IMR-90 (cell line): ENCODE measurements at regions not wholly inside any gene's neighbourhood (a gene's known extent, or its start where the extent isn't known, plus 50 kb on each side); places are given as distances from the start of the nearest gene placed in this dataset.

ENCODE experiments used
- ATAC-seq: fragments of 200-7000 bp; cut with Tn5 transposase; 2 replicates; pipeline ENCODE4 v1.9.1; 2020; ENCODE audit warnings: low read depth, mild to moderate bottlenecking, moderate library complexity
- BruUV-seq: library from RNA; stranded (reverse); fragments of 400-500 nt; replicated peaks from 2 replicates; lab custom pipeline; 2021; lab: Mats Ljungman, UMichigan
- CTCF ChIA-PET: fragments of 300-600 bp; formaldehyde crosslinking; extraction: SDS; loops from one replicate; lab custom pipeline; 2021; ENCODE audit warnings: antibody characterized with exemption; lab: Yijun Ruan, JAX
- POLR2A ChIA-PET: fragments of 300-600 bp; sonication (Branson Sonifier 250); formaldehyde crosslinking; loops from one replicate; lab custom pipeline; 2022; ENCODE audit warnings: antibody characterized with exemption; ENCODE audit not compliant: unreplicated experiment; lab: Charles Lee
- DNase-seq: peaks from one replicate; pipeline ENCODE4 v3.0.0; 2013
- H2AFZ ChIP-seq: replicated peaks from 2 replicates; pipeline ENCODE3; 2013; ENCODE audit warnings: low read length, mild to moderate bottlenecking; ENCODE audit not compliant: poor library complexity
- H2AK5ac ChIP-seq: 2 replicates; pipeline ENCODE4 v1.6.1; 2013; ENCODE audit warnings: low read depth, low read length, inconsistent platforms
- H2AK9ac ChIP-seq: replicated peaks from 2 replicates; pipeline ENCODE3; 2013; ENCODE audit warnings: mild to moderate bottlenecking, low read depth, low read length, moderate library complexity; ENCODE audit not compliant: poor library complexity
- H2BK120ac ChIP-seq: 2 replicates; pipeline ENCODE4 v1.6.1; 2013; ENCODE audit warnings: low read depth, low read length, inconsistent platforms
- H2BK15ac ChIP-seq: 3 replicates; pipeline ENCODE4 v1.6.1; 2013; ENCODE audit warnings: low read depth, low read length, inconsistent platforms
- H2BK20ac ChIP-seq: 2 replicates; pipeline ENCODE4 v1.6.1; 2013; ENCODE audit warnings: low read depth, mild to moderate bottlenecking, inconsistent platforms, low read length, moderate library complexity
- H2BK5ac ChIP-seq: 2 replicates; pipeline ENCODE4 v1.6.1; 2013; ENCODE audit warnings: mild to moderate bottlenecking, low read depth, low read length, inconsistent platforms; ENCODE audit not compliant: poor library complexity, severe bottlenecking
- H3K14ac ChIP-seq: replicated peaks from 2 replicates; pipeline ENCODE4 v1.6.1; 2013; ENCODE audit warnings: low read depth, low read length, inconsistent platforms
- H3K18ac ChIP-seq: 2 replicates; pipeline ENCODE4 v1.6.1; 2013; ENCODE audit warnings: low read depth, low read length, control low read depth
- H3K23ac ChIP-seq: 2 replicates; pipeline ENCODE4 v1.6.1; 2013; ENCODE audit warnings: low read depth, low read length, inconsistent platforms
- H3K27ac ChIP-seq: 2 replicates; pipeline ENCODE4 v1.5.1; 2013; ENCODE audit warnings: mild to moderate bottlenecking, control low read depth, low read length; ENCODE audit not compliant: insufficient read depth
- H3K27me3 ChIP-seq: 2 replicates; pipeline ENCODE4 v1.6.1; 2013; ENCODE audit warnings: low read length; ENCODE audit not compliant: control insufficient read depth, insufficient read depth
- H3K36me3 ChIP-seq: 2 replicates; pipeline ENCODE4 v1.6.1; 2013; ENCODE audit warnings: low read length, mixed read lengths; ENCODE audit not compliant: control insufficient read depth, insufficient read depth
- H3K4ac ChIP-seq: 2 replicates; pipeline ENCODE4 v1.6.1; 2013; ENCODE audit warnings: low read depth, low read length, inconsistent platforms
- H3K4me1 ChIP-seq: 2 replicates; pipeline ENCODE4 v1.6.1; 2013; ENCODE audit warnings: low read length, mixed read lengths; ENCODE audit not compliant: control insufficient read depth, insufficient read depth
- H3K4me2 ChIP-seq: 2 replicates; pipeline ENCODE4 v1.6.1; 2013; ENCODE audit warnings: low read depth, mild to moderate bottlenecking, control low read depth, low read length, moderate library complexity
- H3K4me3 ChIP-seq: 2 replicates; pipeline ENCODE4 v1.5.1; 2013; ENCODE audit warnings: low read depth, mild to moderate bottlenecking, control low read depth, low read length, moderate library complexity; ENCODE audit not compliant: insufficient read depth
- H3K56ac ChIP-seq: 2 replicates; pipeline ENCODE4 v1.6.1; 2013; ENCODE audit warnings: low read length, inconsistent platforms; ENCODE audit not compliant: insufficient read depth; ENCODE audit errors: extremely low read depth
- H3K79me1 ChIP-seq, 2 experiments: 2 replicates each; pipeline ENCODE4 v1.6.1; 2013; ENCODE audit warnings: low read length in 2 of 2, inconsistent platforms in 1 of 2, low read depth in 1 of 2
- H3K9ac ChIP-seq: 2 replicates; pipeline ENCODE4 v1.6.1; 2013; ENCODE audit warnings: low read depth, low read length, control low read depth
- H3K9me1 ChIP-seq: 2 replicates; pipeline ENCODE4 v1.6.1; 2013; ENCODE audit warnings: low read length, inconsistent platforms; ENCODE audit not compliant: insufficient read depth
- H3K9me3 ChIP-seq: 2 replicates; pipeline ENCODE4 v1.6.1; 2013; ENCODE audit warnings: low read length; ENCODE audit not compliant: control insufficient read depth, insufficient read depth
- H4K20me1 ChIP-seq: 2 replicates; pipeline ENCODE4 v1.6.1; 2013; ENCODE audit warnings: low read length, inconsistent platforms; ENCODE audit not compliant: insufficient read depth
- H4K5ac ChIP-seq: 2 replicates; pipeline ENCODE4 v1.6.1; 2013; ENCODE audit warnings: mild to moderate bottlenecking, low read depth, low read length, control low read depth
- H4K8ac ChIP-seq, 2 experiments: 2 replicates each; pipeline ENCODE4 v1.6.1; 2013; ENCODE audit warnings: low read depth in 2 of 2, low read length in 2 of 2, control low read depth in 1 of 2, inconsistent platforms in 1 of 2
- H4K91ac ChIP-seq: 2 replicates; pipeline ENCODE4 v1.6.1; 2013; ENCODE audit warnings: low read depth, low read length, inconsistent platforms; ENCODE audit not compliant: insufficient read depth
- BHLHE40 ChIP-seq: fragments of 150-350 bp; IDR thresholded peaks from 2 replicates; pipeline ENCODE4 v1.6.1; 2016; ENCODE audit warnings: mild to moderate bottlenecking, low read depth, low read length
- CEBPB ChIP-seq: IDR thresholded peaks from 2 replicates; pipeline ENCODE4 v1.6.1; 2012; ENCODE audit warnings: low read depth, low read length, improper control_type of control experiment
- POLR2A ChIP-seq: IDR thresholded peaks from 2 replicates; pipeline ENCODE4 v1.6.1; 2012; ENCODE audit warnings: mild to moderate bottlenecking, low read depth, low read length
- WGBS, 2 experiments: methylation state at CpG; one replicate each; pipeline versions ENCODE4 v1.1.5 to v1.1.7; 2013; ENCODE audit warnings: missing lambda C conversion rate in 2 of 2; ENCODE audit not compliant: insufficient read length in 1 of 2; ENCODE audit errors: extremely low coverage in 2 of 2; 5-methylcytosine and 5-hydroxymethylcytosine counted together
- dilution Hi-C: fragments of 300-500 bp; cut with HindIII; formaldehyde crosslinking; loops from one replicate; pipeline ENCODE4 v1.14.3; 2018; ENCODE audit warnings: low sequenced_read_pairs; ENCODE audit not compliant: unreplicated experiment
- in situ Hi-C: fragments of 300-500 bp; cut with MboI; formaldehyde crosslinking; loops from 3 replicates; pipeline ENCODE4 v1.14.3; 2019; ENCODE audit warnings: low sequenced_read_pairs, inconsistent platforms, mixed read lengths
- intact Hi-C: fragments of 100-400 bp; cut with micrococcal nuclease; formaldehyde crosslinking; loops from 2 replicates; pipeline ENCODE4 v1.10.0; 2022

DNA sequence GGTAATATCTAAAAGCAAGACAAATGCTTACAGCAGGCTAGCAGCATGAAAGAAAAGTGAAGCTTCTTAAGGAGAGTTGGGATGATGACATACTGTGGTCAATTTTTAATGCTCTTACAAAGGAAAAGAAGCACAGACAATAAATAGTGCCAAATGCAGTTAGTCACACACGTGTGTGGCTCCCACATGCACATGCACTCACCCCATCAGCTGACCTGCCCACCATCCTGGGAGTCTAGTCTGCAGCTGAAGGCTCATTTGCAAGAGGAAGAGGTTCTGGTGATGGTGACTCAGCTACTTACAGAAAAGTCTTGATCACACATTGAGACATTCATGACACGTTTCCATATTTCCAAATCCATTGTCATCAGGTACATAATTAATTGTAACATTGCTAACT, 129.3 kb downstream of the MRPL36 start:
- no peak overlapping the region for H2BK120ac ChIP-seq
- no peaks in the 10 kb centered on the region for H3K36me3 ChIP-seq
- intact Hi-C loops = no loop called here
- no peak for ATAC-seq
- no peak overlapping the region for H2BK20ac ChIP-seq
- 0 out of 2 replicates have a peak, but pooled peaks cover 4% of the 10 kb centered on the region for H3K9me1 ChIP-seq
- H2BK15ac ChIP-seq = no peak overlapping the region
- H3K4ac ChIP-seq = no peak overlapping the region
- H3K9me3 ChIP-seq = peaks cover 1% of the 10 kb centered on the region; the same call in 1 of the 2 replicates
- CTCF ChIA-PET = no interaction called here
- H2AK5ac ChIP-seq = no peak overlapping the region
- H3K79me1 ChIP-seq = no peaks in the 10 kb centered on the region
- no peak overlapping the region for H3K18ac ChIP-seq
- H4K20me1 ChIP-seq = no peaks in the 10 kb centered on the region
- H3K9ac ChIP-seq = no peak overlapping the region
- no TSS peak for BruUV-seq
- DNase-seq = peak; percentile 4
- H3K27me3 ChIP-seq = peaks cover 58% of the 10 kb centered on the region
- no peak overlapping the region for H4K5ac ChIP-seq
- no peak overlapping the region for H4K91ac ChIP-seq
- H3K4me3 ChIP-seq = no peak overlapping the region
- H2AK9ac ChIP-seq = no peak overlapping the region
- POLR2A ChIA-PET = no interaction called here
- no peak overlapping the region for H3K23ac ChIP-seq
- TF ChIP-seq CEBPB = no peak
- TF ChIP-seq BHLHE40 = 0 out of 2 replicates have a peak, but pooled peaks have one; percentile 12
- TF ChIP-seq POLR2A = no peak
- no peak overlapping the region for H2AFZ ChIP-seq
- H3K27ac ChIP-seq = no peak overlapping the region
- H3K56ac ChIP-seq = no peak overlapping the region
- WGBS, 2 experiments = no CpG with 5 or more reads among the region's 2 CpGs
- H4K8ac ChIP-seq = no peak overlapping the region
- H3K4me2 ChIP-seq = no peak overlapping the region
- dilution Hi-C loops = no loop called here
- H3K4me1 ChIP-seq = no peaks in the 10 kb centered on the region
- no peak overlapping the region for H3K14ac ChIP-seq
- no peak overlapping the region for H2BK5ac ChIP-seq
- in situ Hi-C loops = no loop called here
